ENCODE measurements at regions not wholly inside any gene's neighbourhood (a gene's known extent, or its start where the extent isn't known, plus 50 kb on each side); places are given as distances from the start of the nearest gene placed in this dataset.

- no peaks in the 10 kb centered on the region for H3K4me1 Mint-ChIP-seq
- Histone ChIP-seq H3K4me1 (ENCODE audit: control insufficient read depth, insufficient read depth, low read length, poor library complexity, severe bottlenecking) (no peaks in the 10 kb centered on the region), H3K27ac (ENCODE audit: insufficient read depth, low read length, poor library complexity, severe bottlenecking) (no peak overlapping the region), H3K27me3 (ENCODE audit: control insufficient read depth, insufficient read depth, low read length) (no peaks in the 10 kb centered on the region), H3K4me3 (ENCODE audit: low read depth, low read length) (no peak overlapping the region), H3K36me3 (ENCODE audit: control insufficient read depth, insufficient read depth, low read length) (no peaks in the 10 kb centered on the region), H3K9me3 (ENCODE audit: control insufficient read depth in 2 of 2, low read length in 2 of 2) (no peaks in the 10 kb centered on the region)
- ATAC-seq (ENCODE audit: low read depth in 2 of 2) = no peak
- no peaks in the 10 kb centered on the region for H3K36me3 Mint-ChIP-seq
- H3K27me3 Mint-ChIP-seq = no peaks in the 10 kb centered on the region
- no peak overlapping the region for H3K4me3 Mint-ChIP-seq
- peaks cover 0 to 3% (median 1%) of the 10 kb centered on the region in 7 donors for H3K9me3 Mint-ChIP-seq
- no peak overlapping the region for H3K27ac Mint-ChIP-seq
- DNase-seq = no peak
Observed at GRCh38 chr11:87736928-87737327, 438.3 kb downstream of the RAB38 start.

GRCh38 chr11:87726506-87726905 lies 448.7 kb downstream of the RAB38 start:
- Histone ChIP-seq H3K4me3 (ENCODE audit: low read depth, low read length) (no peak overlapping the region), H3K27ac (ENCODE audit: insufficient read depth, low read length, poor library complexity, severe bottlenecking) (no peak overlapping the region), H3K36me3 (ENCODE audit: control insufficient read depth, insufficient read depth, low read length) (no peaks in the 10 kb centered on the region), H3K9me3 (ENCODE audit: control insufficient read depth in 2 of 2, low read length in 2 of 2) (no peaks in the 10 kb centered on the region), H3K27me3 (ENCODE audit: control insufficient read depth, insufficient read depth, low read length) (no peaks in the 10 kb centered on the region), H3K4me1 (ENCODE audit: control insufficient read depth, insufficient read depth, low read length, poor library complexity, severe bottlenecking) (no peaks in the 10 kb centered on the region)
- Mint-ChIP-seq H3K9me3 (peaks cover 0 to 3% (median 0%) of the 10 kb centered on the region in 7 donors), H3K27ac (no peak overlapping the region), H3K27me3 (no peaks in the 10 kb centered on the region), H3K36me3 (no peaks in the 10 kb centered on the region), H3K4me1 (no peaks in the 10 kb centered on the region), H3K4me3 (no peak overlapping the region)
- no peak for DNase-seq
- no peak for ATAC-seq (ENCODE audit: low read depth in 2 of 2)

GRCh38 chr11:87724358-87724757 lies 450.9 kb downstream of the RAB38 start:
- Mint-ChIP-seq H3K4me3 (no peak overlapping the region), H3K4me1 (no peaks in the 10 kb centered on the region), H3K9me3 (peaks cover 0 to 5% (median 0%) of the 10 kb centered on the region in 7 donors), H3K27me3 (no peaks in the 10 kb centered on the region), H3K27ac (no peak overlapping the region), H3K36me3 (no peaks in the 10 kb centered on the region)
- no peak overlapping the region for H3K4me3 ChIP-seq (ENCODE audit: low read depth, low read length)
- H3K27ac ChIP-seq (ENCODE audit: insufficient read depth, low read length, poor library complexity, severe bottlenecking) = no peak overlapping the region
- ATAC-seq (ENCODE audit: low read depth in 2 of 2) (no peak), DNase-seq (no peak)
- no peaks in the 10 kb centered on the region for H3K36me3 ChIP-seq (ENCODE audit: control insufficient read depth, insufficient read depth, low read length)
- H3K27me3 ChIP-seq (ENCODE audit: control insufficient read depth, insufficient read depth, low read length) = no peaks in the 10 kb centered on the region
- no peaks in the 10 kb centered on the region for H3K9me3 ChIP-seq (ENCODE audit: control insufficient read depth in 2 of 2, low read length in 2 of 2)
- H3K4me1 ChIP-seq (ENCODE audit: control insufficient read depth, insufficient read depth, low read length, poor library complexity, severe bottlenecking) = no peaks in the 10 kb centered on the region

GRCh38 chr11:87722756-87723565 lies 452.3 kb downstream of the RAB38 start:
- Mint-ChIP-seq H3K27me3 (no peaks in the 10 kb centered on the region), H3K27ac (no peak overlapping the region), H3K36me3 (no peaks in the 10 kb centered on the region), H3K4me3 (no peak overlapping the region), H3K4me1 (no peaks in the 10 kb centered on the region), H3K9me3 (peaks cover 0 to 4% (median 0%) of the 10 kb centered on the region in 7 donors)
- peak in 1 of 3 donors; percentile 5 for DNase-seq
- Histone ChIP-seq H3K27me3 (ENCODE audit: control insufficient read depth, insufficient read depth, low read length) (no peaks in the 10 kb centered on the region), H3K4me1 (ENCODE audit: control insufficient read depth, insufficient read depth, low read length, poor library complexity, severe bottlenecking) (no peaks in the 10 kb centered on the region), H3K27ac (ENCODE audit: insufficient read depth, low read length, poor library complexity, severe bottlenecking) (no peak overlapping the region), H3K9me3 (ENCODE audit: control insufficient read depth in 2 of 2, low read length in 2 of 2) (no peaks in the 10 kb centered on the region), H3K4me3 (ENCODE audit: low read depth, low read length) (no peak overlapping the region), H3K36me3 (ENCODE audit: control insufficient read depth, insufficient read depth, low read length) (no peaks in the 10 kb centered on the region)
- no peak for ATAC-seq (ENCODE audit: low read depth in 2 of 2)

- Mint-ChIP-seq H3K9me3 (peaks cover 0 to 2% (median 0%) of the 10 kb centered on the region in 7 donors), H3K27me3 (no peaks in the 10 kb centered on the region), H3K36me3 (no peaks in the 10 kb centered on the region), H3K27ac (no peak overlapping the region), H3K4me3 (no peak overlapping the region), H3K4me1 (no peaks in the 10 kb centered on the region)
- Histone ChIP-seq H3K4me1 (ENCODE audit: control insufficient read depth, insufficient read depth, low read length, poor library complexity, severe bottlenecking) (no peaks in the 10 kb centered on the region), H3K9me3 (ENCODE audit: control insufficient read depth in 2 of 2, low read length in 2 of 2) (no peaks in the 10 kb centered on the region), H3K36me3 (ENCODE audit: control insufficient read depth, insufficient read depth, low read length) (no peaks in the 10 kb centered on the region), H3K27ac (ENCODE audit: insufficient read depth, low read length, poor library complexity, severe bottlenecking) (no peak overlapping the region), H3K4me3 (ENCODE audit: low read depth, low read length) (no peak overlapping the region), H3K27me3 (ENCODE audit: control insufficient read depth, insufficient read depth, low read length) (no peaks in the 10 kb centered on the region)
- ATAC-seq (ENCODE audit: low read depth in 2 of 2) (no peak), DNase-seq (no peak)
Observed at GRCh38 chr11:87719326-87720073, 455.7 kb downstream of the RAB38 start.

GRCh38 chr11:87712802-87713202 lies 462.4 kb downstream of the RAB38 start:
- no peak overlapping the region for H3K4me3 Mint-ChIP-seq
- no peak for ATAC-seq (ENCODE audit: low read depth in 2 of 2)

GRCh38 chr11:87712391-87712790 lies 462.9 kb downstream of the RAB38 start:
- no peaks in the 10 kb centered on the region for H3K27me3 ChIP-seq (ENCODE audit: control insufficient read depth, insufficient read depth, low read length)
- peaks cover 0 to 9% (median 0%) of the 10 kb centered on the region in 7 donors for H3K9me3 Mint-ChIP-seq
- H3K4me3 ChIP-seq (ENCODE audit: low read depth, low read length) = no peak overlapping the region
- no peaks in the 10 kb centered on the region for H3K9me3 ChIP-seq (ENCODE audit: control insufficient read depth in 2 of 2, low read length in 2 of 2)
- no peaks in the 10 kb centered on the region for H3K4me1 Mint-ChIP-seq
- H3K4me1 ChIP-seq (ENCODE audit: control insufficient read depth, insufficient read depth, low read length, poor library complexity, severe bottlenecking) = no peaks in the 10 kb centered on the region
- no peaks in the 10 kb centered on the region for H3K36me3 Mint-ChIP-seq
- no peak overlapping the region for H3K27ac ChIP-seq (ENCODE audit: insufficient read depth, low read length, poor library complexity, severe bottlenecking)
- no peak overlapping the region for H3K4me3 Mint-ChIP-seq
- DNase-seq = no peak
- H3K27me3 Mint-ChIP-seq = peaks cover 4% of the 10 kb centered on the region
- no peaks in the 10 kb centered on the region for H3K36me3 ChIP-seq (ENCODE audit: control insufficient read depth, insufficient read depth, low read length)
- no peak overlapping the region for H3K27ac Mint-ChIP-seq
- ATAC-seq (ENCODE audit: low read depth in 2 of 2) = no peak

More at GRCh38 chr11:87712802-87713202, 462.4 kb downstream of the RAB38 start:
- Histone ChIP-seq H3K4me3 (ENCODE audit: low read depth, low read length) (no peak overlapping the region), H3K27ac (ENCODE audit: insufficient read depth, low read length, poor library complexity, severe bottlenecking) (no peak overlapping the region), H3K27me3 (ENCODE audit: control insufficient read depth, insufficient read depth, low read length) (no peaks in the 10 kb centered on the region), H3K36me3 (ENCODE audit: control insufficient read depth, insufficient read depth, low read length) (no peaks in the 10 kb centered on the region), H3K9me3 (ENCODE audit: control insufficient read depth in 2 of 2, low read length in 2 of 2) (no peaks in the 10 kb centered on the region), H3K4me1 (ENCODE audit: control insufficient read depth, insufficient read depth, low read length, poor library complexity, severe bottlenecking) (no peaks in the 10 kb centered on the region)
- peaks cover 4% of the 10 kb centered on the region for H3K27me3 Mint-ChIP-seq
- no peaks in the 10 kb centered on the region for H3K36me3 Mint-ChIP-seq
- DNase-seq = no peak
- no peaks in the 10 kb centered on the region for H3K4me1 Mint-ChIP-seq
- H3K9me3 Mint-ChIP-seq = peaks cover 0 to 9% (median 0%) of the 10 kb centered on the region in 7 donors
- no peak overlapping the region for H3K27ac Mint-ChIP-seq

Data from CD4-positive, CD25-positive, alpha-beta regulatory T cell (primary cell).